Occipital lobe (tissue), 1 donor: ENCODE measurements at regions not wholly inside any gene's neighbourhood (a gene's known extent, or its start where the extent isn't known, plus 50 kb on each side); places are given as distances from the start of the nearest gene placed in this dataset.

Experiments
- DNase-seq: peaks from one replicate; lab custom pipeline; 2025; lab: John Stamatoyannopoulos, UW

DNA sequence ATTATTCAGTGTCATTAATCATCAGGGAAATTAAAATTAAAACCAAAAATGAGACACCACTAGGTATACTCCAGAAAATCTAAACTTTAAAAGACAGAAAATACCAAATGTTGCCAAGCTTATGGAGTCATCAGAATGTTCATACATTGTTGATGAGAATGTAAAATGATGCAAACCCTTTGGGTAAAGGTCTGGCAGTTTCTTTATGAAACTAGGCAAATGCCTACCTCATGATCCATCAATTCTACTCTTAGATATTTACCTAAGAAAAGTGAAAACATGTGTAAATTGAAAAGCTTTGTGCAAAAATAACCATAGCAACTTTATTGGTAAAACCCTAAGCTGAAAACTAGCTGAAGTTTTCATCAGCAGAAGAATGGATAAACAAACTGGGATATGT is 329.5 kb upstream of the MEOX2 start:
- no peak for DNase-seq

DNA sequence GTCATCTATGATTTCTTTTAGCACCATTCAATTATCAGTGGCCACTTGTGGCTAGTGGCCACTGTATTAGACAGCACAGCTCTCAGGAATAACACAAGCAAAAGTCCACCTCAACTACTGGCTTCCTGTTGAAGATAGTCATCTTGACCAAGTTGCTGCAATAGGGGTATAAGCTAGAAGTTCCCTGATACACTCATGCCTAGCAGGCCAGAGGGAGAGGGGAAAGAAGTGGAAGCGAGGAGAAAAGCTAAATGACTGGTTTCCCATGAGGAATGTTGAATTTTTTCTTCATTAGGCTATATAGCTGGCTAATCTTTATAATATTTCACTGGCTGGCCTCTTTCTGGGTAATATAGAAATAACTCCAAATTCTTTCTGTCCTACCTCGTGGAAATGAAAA is 327.5 kb upstream of the MEOX2 start:
- DNase-seq, result no peak

DNA sequence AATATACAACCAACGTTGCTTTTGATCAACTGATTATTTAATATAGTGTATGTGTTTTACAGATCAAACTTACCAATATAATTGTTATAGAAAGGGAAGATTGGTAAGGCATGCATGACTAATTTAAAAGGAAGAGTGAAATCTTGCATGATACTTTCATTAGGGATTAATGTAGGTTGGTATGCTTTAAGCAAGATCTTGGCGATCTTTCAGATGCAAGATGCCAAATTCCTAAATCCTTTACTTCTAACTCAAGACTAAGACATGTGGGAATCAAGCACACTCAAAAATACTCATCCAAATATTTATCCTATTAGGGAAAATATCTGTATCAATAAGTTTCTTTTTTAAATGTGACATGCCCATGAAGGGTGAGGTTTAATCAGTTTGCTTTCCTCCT is 321.4 kb upstream of the MEOX2 start:
- no peak for DNase-seq

DNA sequence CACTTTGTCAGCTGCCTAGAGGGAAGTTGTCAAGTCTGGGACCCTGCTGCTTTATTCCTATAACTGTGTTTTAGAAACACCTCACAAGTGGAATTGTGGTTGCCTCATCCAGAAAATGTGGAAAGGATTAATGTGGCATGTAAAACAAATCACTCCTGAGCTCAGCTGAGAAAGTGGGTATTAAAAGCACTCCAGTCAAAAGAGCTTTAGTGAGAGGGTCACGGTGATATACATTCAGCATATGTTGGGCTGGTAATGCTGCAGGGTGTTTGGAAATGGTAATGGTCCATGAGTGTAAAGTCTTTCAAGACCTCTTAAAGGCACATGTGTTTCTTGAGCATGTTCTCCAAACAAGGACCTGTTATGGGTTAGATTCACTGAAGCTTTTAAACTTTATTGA is 318.2 kb upstream of the MEOX2 start:
- DNase-seq, result no peak

DNA sequence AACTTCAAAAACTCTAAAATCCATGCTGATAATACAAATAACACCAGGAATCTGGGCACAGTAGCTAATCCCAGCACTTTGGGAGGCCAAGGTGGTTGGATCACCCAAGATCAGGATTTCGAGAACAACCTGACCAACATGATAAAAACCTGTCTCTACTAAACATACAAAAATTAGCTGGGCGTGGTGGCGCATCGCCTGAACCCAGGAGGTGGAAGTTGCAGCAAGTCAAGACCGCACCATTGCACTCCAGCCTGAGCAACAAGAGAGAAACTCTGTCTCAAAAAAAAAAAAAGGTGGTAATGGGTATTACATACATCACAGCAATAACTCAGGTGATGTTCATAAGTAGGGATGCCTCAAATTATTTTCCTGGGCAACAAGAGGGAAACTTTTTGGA is 315.0 kb upstream of the MEOX2 start:
- no peak for DNase-seq

DNA sequence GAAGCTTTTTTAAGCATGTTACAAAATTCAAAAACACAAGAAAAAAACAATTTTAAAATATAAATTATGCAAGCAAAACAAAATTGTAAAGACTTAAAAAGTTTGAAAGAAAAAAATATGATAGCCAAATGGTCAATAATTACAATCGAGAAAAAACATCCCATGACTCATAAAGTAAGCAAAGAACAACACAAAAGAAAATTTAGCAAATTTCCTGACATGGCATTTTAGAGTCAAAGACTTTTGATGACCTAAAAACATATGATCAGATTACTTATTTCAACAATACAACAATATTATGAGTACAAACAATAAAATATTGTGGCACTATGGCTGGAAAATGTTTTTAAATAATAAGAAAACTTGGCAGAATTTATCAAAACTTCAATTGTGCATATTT is 312.1 kb upstream of the MEOX2 start:
- no peak for DNase-seq

DNA sequence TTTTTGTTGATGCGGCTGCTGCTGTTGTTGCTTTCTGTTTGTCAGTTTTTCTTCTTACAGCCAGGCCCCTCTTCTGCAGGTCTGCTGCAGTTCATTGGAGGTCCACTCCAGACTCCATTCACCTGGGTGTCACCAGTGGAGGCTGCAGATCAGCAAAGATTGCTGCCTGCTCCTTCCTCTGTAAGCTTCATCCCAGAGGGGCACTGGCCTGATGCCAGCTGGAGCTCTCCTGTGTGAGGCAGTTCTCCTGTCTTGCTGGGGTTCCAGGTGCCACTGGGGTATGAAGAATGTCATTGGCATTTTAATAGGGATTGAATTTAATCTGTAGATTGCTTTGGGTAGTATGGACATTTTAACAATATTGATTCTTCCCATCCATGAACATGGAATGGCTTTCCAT is 308.5 kb upstream of the MEOX2 start:
- DNase-seq, result no peak

DNA sequence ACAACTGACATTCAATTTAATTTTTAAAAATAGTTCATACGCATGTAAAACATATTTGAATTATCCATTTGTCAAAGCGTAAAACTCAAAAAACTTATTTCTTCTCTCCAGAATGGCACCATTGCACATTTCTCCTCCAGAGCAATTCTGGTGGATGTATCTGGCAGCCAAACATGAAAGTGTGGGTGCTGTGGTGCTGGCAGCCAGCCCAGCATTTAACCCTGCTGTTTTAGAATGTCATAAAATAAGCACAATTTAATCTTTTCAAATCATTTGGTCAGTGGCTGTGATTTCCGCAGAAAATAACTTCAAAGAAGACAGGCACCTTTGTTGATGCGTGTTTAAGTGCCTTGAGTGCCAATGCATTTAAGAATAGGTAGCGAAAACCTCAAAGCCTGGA is 302.7 kb upstream of the MEOX2 start:
- DNase-seq, result no peak

DNA sequence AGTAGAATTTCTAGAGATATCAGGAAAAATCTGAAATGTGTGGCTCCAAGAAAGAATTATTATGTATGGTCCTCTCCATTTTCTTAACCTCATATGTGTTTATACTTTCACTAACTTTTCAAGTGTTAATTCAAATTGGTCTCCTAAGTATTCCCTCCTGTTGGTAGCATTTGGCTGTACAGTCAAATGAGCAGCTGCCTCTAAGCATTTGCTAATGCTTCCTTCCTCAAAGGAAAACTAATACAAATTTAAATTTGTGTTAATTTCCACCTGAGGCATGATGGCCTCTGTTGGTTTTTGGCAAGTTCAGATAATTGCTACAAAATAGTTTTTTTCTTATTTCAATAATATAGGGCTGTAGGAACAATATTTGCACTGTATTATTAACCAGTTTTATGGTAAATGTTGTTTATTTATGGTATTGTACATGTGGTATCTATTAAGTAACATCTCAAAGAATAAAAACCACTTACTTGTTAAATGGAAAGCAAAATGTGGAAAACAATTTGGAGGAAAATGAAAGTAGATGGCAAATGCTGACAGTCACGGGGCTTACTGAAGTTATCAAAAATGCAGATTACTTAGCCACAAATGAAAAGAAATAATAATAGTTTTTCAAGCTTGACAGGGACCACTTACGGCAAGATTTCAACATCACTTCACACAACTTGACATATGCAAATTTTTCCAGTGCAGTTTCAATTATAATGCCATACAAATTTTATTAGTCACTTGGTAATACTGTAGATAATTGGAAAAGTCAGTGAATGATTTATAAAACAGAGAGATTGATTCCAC is 299.3 kb upstream of the MEOX2 start:
- DNase-seq, result no peak

DNA sequence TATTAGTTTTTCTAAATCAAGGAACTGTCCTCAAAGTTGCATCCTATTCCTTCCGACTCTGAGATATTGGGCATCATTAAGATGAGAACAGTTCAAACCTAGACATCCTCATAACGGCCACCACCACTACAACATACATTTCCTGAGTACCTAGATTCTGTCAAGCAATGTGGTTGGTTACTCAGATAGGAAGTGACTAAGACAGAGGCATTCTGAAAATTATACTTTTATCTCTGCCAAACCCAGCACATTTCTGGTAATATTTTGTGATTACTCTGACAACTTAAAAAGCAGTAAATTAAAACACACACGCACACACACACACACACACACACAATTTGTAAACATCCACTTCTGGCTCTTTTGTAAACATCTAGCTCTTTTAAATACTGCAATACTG is 291.2 kb upstream of the MEOX2 start:
- no peak for DNase-seq

DNA sequence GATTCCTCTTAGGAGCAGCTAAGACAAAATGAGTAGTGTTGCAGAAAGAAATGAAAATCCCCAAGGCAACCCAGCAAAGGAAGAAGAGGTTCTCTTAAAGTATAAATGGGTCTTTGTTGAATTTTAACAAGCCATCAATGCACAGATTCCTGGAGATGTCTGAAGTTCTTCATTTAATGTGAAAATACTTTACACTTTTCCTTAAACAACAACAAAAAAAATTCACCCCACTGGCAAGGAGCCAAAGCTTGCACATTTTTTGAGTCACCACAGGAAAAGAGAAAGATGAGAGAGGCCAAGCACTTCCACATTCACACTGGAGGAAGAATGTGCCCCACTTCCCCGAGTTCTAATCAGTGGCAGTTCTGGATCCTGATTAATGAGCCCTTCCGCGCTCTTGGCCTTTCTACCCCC is 286.4 kb upstream of the MEOX2 start:
- no peak for DNase-seq

DNA sequence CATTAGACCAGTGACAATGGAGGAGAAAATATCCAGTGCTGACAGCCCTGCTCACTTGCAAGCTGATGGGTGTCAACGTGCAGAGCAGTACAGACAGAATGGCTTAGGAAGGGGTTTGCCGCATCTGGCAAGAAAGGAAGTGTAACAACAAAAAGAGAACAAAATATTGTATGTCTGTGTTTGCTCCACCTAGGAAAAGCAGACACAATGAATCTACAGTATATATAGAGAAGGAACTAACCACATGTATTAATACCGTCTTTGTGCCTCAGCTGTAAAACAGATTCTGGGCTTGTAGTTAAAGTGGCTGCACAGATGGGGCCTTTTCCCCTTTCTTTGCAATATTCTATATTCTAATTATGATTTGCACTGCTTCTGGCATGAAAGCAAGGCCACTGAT is 281.1 kb upstream of the MEOX2 start:
- DNase-seq, result no peak

DNA sequence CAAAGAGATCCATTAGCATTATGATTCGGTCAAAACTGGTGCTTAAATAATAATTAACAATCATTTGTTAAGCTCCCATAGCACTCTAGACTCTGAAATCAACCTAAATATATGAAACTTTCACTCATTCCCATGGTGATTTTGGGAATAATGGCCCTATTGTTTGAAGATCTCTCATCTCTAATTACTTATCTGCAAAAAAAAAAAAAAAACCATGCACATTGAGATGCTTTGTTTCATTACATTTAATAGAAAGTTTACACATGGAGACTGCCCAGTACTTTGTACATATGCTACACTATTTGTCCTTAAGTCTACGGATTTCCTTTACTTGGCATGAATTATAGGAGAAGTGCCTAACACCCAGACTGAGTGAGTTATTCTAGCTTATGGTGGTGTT is 280.6 kb upstream of the MEOX2 start:
- no peak for DNase-seq

DNA sequence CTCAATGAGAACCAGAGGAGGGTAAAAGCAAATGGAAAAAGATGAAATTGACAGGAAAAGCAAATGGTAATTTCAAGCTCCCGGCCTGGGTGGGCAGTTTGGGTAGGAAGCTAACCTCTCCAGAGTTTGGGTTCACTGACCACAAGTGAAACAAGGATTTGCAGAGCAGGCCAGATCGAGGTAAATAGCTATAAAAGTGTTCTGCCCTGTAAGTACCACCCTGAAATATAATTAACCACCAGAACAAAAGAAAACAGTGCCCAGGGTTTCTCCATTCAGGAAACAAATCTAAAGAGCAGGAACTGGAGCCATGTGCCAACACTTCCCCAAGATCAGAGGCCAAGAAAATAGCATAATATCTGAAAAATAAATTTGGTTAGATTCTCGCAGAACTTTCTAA is 276.7 kb upstream of the MEOX2 start:
- DNase-seq, result no peak

DNA sequence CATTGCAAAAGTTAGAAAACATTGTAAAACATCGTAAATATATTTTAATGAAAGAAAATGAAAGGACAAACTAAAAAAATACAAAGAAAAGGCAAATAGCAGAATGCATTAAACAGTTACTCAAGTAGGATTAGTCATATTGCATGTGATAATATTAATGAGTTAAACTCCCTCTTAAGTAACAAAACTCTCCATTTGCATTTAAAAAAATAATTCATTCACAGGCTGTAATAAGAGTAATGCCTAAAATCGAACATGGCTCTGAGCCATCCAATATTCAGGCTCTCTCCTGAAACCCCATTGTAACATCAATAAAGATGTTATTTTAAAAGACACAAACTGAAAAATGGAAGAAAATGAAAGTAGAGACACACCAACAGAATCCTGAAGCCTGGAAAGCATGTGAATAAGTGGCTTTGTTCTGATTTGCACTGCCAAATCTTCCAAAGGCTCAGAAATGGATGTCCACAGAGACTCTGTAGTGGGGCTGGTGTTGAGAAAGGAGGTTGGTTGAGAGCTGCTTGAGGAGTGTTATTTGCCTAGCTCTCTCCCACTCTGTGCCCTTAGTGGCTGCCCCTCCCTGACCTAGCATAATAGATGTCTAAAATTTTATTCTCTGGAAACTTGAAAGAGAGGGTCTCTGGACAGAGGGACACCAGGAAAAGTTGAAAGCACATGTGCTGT is 268.3 kb upstream of the MEOX2 start:
- DNase-seq, result no peak

DNA sequence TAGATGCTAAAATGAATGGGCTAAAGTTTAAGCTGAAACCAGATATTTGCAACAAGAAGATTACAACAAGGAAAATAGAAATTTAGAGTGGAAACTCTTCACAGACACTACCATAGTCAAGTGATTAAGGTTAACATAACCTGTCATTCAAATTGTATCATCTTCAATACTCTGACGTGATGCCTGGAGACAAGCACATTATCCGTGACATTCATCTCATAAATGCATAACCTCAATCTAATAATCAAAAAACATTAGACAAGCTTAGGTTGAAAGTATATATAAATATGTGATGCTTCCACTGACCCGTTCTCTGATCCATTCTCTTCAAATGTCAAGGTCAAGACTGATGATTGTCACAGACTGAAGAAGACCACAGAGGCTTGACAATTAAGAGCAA is 263.8 kb upstream of the MEOX2 start:
- no peak for DNase-seq

DNA sequence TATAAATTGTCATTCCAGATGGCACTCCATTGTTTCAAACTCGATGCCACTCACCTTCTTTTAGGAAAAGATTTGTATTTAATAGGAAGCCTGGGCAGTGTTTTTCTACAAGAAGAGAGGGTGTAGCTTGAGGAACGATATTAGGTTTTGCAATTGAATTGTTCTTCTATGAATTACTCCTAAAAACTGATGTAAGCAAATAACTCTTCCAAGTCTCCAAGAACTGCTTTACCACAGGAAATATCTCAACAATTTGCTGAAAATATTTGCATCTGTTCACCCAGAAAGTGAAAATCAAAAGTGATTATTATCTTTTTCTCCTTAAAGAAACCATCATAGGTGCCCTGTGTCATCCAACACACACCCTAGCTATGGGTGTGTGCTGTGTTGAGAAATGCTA is 261.3 kb upstream of the MEOX2 start:
- DNase-seq, result no peak

DNA sequence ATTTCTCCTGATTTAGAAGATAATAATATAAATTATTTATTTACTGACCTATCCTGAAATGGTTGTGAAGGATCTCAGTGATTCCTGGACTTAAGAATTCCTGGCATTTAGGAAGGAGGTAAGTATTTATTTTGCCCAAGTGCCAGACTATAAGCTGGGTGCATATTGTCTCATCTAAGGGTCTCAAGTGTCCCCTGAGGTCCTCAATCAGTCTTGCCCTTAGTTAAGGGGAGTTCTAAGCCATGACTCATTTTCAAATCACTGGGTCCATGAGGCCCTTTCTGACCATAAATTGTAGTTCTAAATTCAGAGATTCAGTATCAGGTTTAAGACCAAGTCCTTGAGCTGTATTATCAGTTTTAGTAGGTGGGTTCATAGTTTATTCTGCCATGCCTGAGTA is 251.6 kb upstream of the MEOX2 start:
- no peak for DNase-seq

DNA sequence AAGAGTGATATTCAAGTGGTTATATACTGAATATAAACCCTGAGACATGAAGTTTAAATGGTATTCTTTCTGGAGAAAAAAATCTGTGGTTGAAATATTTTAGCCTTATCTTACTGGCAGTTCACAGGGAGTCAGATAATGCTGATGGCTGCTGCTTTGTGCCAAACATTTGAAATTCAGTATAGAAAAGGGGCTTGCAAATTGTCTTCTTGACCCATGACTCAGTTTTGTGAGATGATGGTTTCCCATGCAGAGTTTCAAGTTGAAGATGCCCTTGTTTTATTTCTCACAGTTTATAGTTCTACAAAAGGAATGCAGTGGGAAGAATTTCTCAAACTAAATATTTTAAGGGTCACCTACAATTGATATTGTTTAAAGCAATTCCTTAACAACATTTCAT is 251.1 kb upstream of the MEOX2 start:
- no peak for DNase-seq

DNA sequence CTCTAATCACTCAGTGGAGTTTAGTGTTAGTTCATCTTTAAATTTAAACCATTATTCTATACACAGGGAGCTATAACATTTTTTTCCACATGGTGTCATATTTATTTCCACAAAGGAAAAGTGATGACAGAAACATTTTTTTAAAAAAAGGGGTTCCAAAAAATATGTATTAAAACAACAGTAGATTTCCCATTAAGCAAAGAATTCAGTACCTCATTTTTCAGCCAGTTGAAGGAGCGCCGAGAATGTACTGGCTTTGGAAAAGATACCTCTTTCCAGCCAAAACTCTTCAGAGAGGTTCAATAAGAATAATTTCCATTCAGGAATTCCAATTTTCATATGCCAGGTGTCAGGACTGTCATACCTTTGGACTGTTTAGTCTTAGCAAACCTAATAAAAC is 250.5 kb upstream of the MEOX2 start:
- DNase-seq, result no peak

DNA sequence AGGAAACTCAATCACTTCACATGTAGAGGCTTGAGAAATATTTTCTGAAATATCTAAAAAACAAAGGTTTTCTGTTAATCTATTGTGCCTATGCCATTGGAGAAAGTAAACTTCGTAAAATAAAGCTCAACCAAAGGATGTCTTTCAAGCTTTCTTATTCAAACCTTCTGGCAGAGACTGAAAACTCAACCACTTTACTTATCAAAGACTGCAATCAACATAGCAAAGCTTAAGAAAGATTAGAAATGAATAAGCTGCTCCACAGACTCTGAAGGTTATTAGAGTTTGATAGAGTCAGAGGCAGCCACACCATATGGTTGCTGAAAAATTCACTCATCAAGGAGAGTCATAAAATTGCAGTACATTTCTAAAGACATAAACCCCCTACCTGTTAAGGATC is 245.8 kb upstream of the MEOX2 start:
- DNase-seq, result no peak

DNA sequence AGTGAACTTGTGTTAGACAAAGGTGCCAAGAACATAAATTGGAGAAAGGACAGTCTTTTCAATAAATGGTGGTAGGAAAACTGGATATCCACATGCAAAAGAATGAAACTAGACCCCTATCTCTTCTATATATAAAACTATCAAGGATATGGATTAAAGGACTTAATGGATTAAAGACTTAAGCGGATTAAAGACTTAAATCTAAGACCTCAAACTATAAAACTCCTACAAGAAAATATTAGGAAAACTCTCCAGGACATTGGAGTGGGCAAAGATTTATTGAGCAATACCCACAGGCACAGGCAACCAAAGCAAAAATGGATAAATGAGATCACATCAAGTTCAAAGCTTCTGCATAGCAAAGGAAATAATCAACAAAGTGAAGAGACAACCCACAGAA is 242.9 kb upstream of the MEOX2 start:
- DNase-seq, result no peak

DNA sequence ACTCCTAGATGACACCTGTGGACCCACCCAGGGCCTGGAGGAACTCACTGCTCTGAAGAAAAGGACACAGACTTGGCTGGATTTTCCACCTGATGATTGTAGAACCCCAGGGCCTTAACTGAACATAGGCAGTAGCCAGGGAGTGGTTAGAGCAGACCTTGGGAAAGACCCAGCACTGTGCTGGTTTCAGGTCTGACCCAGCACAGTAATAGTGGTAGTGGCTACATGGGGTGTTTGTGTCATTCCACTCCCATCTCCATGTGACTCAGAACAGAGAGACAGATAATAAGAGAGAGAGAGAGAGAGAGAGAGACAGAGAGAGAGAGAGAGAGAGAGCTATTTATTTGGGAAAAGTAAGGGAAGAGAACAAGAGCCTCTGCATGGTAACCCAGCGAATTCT is 239.1 kb upstream of the MEOX2 start:
- DNase-seq, result no peak

DNA sequence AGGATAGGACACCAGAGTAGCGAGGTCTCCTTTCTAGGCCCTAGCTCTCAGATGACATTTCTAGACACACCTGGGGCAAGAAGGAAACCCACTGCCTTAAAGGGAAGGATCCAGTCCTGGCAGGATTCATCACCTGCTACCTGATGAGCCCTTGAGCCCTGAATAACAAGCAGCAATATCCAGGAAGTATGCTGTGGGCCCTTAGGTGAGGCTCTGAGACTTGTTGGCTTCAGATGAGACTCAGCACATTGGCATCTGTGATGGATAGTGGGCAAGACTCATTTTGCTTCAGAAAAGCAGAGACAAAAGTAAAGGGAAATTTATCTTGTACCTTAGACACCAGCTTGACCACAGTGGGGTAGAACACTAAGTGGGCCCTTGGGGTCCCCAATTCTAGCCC is 238.4 kb upstream of the MEOX2 start:
- DNase-seq, result no peak
